Activated CD4-positive, alpha-beta T cell treated with anti-CD3 and anti-CD28 coated beads, Interleukin-2, Interleukin-6, amounts not matched to agents 100 ng/mL and 50 ng/mL, durations not matched to agents 16 hours and 8 hours (primary cell): ENCODE measurements at regions not wholly inside any gene's neighbourhood (a gene's known extent, or its start where the extent isn't known, plus 50 kb on each side); places are given as distances from the start of the nearest gene placed in this dataset.
"Not testable (repeated sequence)": the region's sequence is repeated elsewhere in the genome, so short reads cannot be mapped to it uniquely, and the experiment has no call there.

Source experiments
- DNase-seq: peaks from one replicate; pipeline ENCODE4 v3.0.0-alpha.2; 2020

DNA sequence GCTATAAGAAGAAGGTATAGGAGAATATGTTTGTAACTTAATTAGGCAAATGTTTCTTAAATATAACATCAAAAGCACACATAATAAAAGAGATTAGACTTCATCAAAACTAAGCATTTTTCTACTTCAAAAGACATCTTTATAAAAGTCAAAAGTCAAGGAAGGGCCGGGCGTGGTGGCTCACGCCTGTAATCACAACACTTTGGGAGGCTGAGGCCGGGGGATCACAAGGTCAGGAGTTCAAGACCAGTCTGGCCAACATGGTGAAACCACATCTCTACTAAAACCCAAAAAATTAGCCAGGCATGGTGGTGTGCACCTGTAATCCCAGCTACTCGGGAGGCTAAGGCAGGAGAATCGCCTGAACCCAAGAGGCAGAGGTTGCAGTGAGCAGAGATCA lies 951.0 kb upstream of the C9orf72 start:
- not testable (repeated sequence) for DNase-seq

- no peak for DNase-seq
Observed at GRCh38 chr9:28528049-28528448, 954.8 kb upstream of the C9orf72 start.

DNA sequence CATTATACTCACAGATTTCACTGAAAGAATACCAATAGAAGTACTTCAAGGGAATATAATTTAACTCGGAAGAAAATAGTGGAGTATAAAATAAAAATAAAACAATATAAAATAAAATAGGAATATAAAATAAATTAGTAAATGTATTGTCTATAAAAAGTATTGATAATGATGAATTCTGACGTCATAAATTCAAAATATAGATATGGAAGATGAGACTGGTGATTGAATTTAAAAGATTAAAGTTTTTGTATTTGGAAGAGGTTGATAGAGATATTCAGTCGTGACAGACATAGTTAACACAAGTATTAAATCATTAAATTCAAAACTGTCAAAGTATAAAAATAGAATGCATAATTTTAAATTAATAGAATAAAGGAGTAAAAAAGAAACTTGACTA lies 964.9 kb upstream of the C9orf72 start:
- DNase-seq: no peak

DNA sequence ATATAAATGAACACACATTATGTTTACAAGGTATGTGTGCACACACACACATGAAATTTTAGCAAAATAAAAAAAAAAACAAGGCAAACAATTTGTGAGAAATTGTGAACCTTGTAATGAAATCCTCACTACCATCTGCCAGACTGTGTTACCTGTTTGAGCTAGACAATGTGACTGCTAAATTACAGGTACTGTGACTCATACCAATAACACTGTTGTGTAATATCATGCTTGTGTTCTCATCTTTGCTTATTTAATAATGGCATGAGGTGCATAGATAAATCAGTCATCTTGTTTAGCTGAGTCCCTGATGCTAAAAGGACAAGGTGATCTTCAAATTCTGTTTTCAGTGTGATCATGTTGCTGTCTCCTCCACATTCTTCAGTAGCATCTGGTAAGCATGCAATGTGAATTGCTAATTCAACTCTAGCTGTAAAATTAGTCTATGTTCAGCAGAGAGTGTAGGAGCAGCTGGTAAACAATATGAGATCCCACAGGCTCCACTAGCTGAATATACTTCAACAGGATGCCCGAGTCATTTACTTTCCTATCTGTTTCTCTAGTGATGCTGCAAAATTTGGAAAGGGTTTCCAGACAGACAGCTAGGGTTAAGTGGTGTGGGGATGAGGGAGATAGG lies 966.3 kb upstream of the C9orf72 start:
- no peak for DNase-seq

DNA sequence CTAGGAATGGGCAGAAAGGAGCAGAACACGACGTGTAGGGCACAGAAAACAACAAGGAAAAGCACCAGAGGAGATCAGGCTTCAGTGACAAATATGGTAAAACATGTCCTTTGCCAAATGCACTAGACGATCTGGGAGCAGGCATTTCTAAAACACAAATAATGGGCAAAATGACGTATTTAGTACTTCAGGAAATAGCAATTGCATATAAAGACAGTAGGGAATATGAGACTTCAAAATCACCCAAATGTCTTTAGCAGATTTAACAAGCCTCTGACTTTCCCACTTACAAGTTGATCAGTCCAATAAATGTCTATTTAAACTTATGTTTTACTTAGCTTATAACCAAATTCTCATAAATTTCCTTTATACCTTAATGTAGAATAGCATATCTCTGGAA lies 969.6 kb upstream of the C9orf72 start:
- no peak for DNase-seq

GRCh38 chr9:28547527-28547926 lies 974.2 kb upstream of the C9orf72 start:
- DNase-seq: no peak

GRCh38 chr9:28563291-28563934 lies 990.1 kb upstream of the C9orf72 start:
- DNase-seq: no peak

GRCh38 chr9:28583832-28584231 lies 1010.6 kb upstream of the C9orf72 start:
- no peak for DNase-seq

DNA sequence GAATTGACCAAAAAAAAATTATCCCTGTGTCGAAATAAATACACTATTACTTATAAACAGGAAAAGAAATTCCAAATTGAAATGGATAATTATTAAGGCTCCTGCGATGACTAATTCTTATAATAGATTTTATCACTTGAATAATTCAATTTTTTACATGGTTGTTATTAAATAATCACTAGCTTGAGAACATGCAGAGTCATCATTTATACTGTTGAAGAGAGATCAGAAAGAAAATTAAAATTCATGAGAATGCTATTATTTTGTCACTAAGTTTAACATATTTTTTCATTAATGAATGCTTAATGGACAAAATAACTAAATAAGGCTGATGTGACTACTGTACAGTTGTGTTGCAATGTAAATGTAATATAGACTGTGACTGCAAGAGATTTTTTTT lies 1011.3 kb upstream of the C9orf72 start:
- DNase-seq: no peak

GRCh38 chr9:28587052-28587451 lies 1013.8 kb upstream of the C9orf72 start:
- DNase-seq: no peak

DNA sequence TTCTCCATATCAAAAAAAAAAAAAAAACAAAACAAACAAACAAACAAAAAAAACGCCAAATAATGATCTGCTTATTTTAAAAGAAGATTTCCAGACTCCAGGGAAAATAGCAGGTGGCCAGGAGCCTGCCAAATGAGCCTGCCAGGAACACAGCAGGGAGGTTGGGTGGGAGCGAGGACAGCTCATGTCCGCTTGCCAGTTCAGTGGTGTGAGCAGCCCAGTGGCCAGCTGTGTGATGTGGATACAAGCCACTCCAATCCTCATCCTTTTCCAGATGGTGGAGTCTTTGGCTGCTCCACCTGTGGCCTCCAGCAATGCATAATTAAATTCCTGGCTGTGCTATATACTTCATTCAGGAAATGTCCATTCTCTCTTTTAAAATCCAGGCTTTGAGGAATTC lies 1025.1 kb upstream of the C9orf72 start:
- no peak for DNase-seq

DNA sequence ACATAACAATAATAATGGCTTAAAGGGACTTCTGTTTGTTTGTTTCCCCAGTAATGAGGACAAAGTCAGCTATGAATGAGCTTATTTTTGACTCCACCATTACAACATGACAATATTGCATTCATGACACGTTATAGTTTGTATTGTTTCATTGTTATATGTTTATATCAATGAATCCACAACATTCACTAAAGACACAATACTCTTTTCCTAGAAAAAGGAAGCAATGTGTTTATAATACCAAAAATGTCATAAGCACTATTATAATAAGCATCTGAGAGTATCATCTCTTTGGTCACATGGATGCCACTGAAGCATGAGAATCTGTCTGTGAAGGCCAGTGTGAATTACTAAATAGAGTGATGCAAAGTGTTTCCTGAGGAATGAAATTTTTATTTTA lies 1026.9 kb upstream of the C9orf72 start:
- no peak for DNase-seq

- DNase-seq: no peak
Observed at GRCh38 chr9:28607843-28608242, 1034.6 kb upstream of the C9orf72 start.

DNA sequence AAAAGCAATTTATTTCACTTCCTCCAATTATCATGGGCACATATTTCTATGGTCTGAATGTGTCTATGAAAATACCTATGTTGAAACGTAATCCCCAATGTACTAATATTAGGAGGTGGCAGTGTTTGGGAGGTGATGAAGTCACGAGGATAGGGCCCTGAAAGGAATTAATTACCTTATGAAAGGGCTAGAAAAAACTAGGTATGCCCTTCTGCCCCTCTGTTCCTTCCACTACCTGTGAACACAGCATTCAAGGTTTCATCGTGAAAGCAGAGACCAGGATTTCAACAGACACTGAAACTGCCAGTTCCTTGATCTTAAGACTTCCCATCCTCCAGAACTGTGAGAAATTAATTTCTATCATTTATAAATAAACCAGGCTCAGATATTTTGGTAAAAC lies 1037.1 kb upstream of the C9orf72 start:
- DNase-seq: no peak

- DNase-seq: no peak
Observed at GRCh38 chr9:28616310-28616709, 1043.0 kb upstream of the C9orf72 start.

GRCh38 chr9:28620011-28620410 lies 1046.7 kb upstream of the C9orf72 start:
- DNase-seq: no peak

DNA sequence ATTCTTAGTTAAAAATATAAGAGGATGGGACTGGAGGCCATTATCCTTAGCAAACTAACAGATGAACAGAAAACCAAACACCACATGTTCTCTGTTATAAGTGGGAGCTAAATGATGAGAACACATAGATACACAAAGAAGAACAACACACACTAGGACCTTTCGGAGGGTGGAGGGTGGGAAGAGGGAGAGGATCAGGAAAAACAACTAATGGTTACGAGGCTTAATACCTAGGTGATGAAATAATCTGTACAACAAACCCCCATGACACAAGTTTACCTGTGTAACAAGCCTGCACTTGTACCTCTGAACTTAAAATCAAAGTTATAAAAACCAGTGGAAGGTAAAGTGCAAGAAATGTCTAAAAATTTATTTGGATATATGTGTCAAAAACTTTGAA lies 1047.4 kb upstream of the C9orf72 start:
- no peak for DNase-seq

GRCh38 chr9:28624771-28625170 lies 1051.5 kb upstream of the C9orf72 start:
- no peak for DNase-seq

GRCh38 chr9:28628031-28628430 lies 1054.8 kb upstream of the C9orf72 start:
- DNase-seq: no peak

DNA sequence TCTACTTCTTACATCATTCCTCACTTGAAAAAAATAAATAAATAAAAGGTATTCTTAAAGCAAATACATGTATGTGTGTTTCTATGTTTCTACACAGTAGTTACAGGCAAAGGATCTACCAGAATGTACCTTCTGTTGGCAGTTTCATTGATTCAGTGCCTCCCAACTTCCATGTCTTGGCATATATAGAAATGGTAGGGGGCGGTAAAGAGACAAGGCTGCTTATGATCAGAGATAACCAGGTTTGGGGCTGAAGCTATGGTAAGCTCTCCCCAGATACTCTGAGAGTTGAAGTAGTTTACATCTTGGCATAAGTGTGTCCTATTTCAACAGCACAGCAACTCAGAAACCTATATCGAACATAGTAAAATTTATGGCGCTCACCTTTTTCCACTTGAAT lies 1075.4 kb upstream of the C9orf72 start:
- no peak for DNase-seq

DNA sequence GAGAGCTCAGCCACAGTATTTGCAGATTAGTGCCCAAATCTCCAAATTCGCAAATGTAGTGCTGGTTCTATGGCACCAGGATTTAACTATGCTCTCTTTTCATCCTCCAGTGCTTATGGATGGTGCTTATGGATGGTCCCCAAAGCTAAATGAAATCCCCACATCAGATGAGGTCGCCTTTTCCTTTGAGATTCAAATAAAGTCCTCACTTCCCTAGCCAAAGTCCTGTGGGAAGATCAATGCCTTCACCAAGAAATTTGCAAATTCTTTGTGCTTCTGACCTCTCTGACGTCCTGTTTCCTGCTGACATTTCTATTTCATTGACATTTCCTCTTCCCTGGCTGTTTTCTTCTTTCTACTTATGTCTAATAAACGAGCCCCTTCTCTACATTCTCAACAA lies 1077.0 kb upstream of the C9orf72 start:
- no peak for DNase-seq

- DNase-seq: no peak
Observed at GRCh38 chr9:28651050-28651722, 1077.9 kb upstream of the C9orf72 start.

GRCh38 chr9:28653216-28653615 lies 1079.9 kb upstream of the C9orf72 start:
- DNase-seq: no peak

GRCh38 chr9:28656727-28657126 lies 1083.4 kb upstream of the C9orf72 start:
- no peak for DNase-seq

DNA sequence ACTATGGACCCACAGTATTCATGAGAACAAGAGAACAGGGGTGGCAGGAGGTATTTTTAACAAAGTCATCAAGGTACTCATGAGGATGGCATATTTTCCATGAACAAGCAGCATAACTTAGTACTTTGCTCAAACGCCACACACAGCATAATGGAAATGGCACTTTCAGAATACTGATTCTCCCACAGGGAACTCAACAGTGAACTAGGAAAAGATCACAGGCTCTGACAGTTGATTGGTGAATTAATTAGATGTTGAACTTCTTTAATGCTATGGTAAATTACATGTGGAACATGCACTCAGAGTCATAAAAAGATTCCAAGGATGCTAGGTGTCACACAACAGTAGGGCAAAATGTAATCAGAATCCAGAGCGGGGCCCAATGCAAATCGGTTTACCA lies 1088.6 kb upstream of the C9orf72 start:
- DNase-seq: no peak
